NCI-H460 (cell line): ENCODE measurements at regions not wholly inside any gene's neighbourhood (a gene's known extent, or its start where the extent isn't known, plus 50 kb on each side); places are given as distances from the start of the nearest gene placed in this dataset.
"Not testable (repeated sequence)": the region's sequence is repeated elsewhere in the genome, so short reads cannot be mapped to it uniquely, and the experiment has no call there.

Source experiments
- DNase-seq: peaks from one replicate; pipeline ENCODE4 v3.0.0-alpha.2; 2016; ENCODE audit warnings: low read depth; ENCODE audit errors: extremely low read depth

- DNase-seq = no peak
These were observed 329.0 kb upstream of the TECRL start for GRCh38 chr4:64738240-64738639.

GRCh38 chr4:64737854-64738138 is 328.5 kb upstream of the TECRL start:
- DNase-seq = not testable (repeated sequence)

- DNase-seq = no peak
These were observed 328.0 kb upstream of the TECRL start for GRCh38 chr4:64737026-64737853.

GRCh38 chr4:64729561-64729960 is 320.3 kb upstream of the TECRL start:
- no peak for DNase-seq

- no peak for DNase-seq
These were observed 318.7 kb upstream of the TECRL start for GRCh38 chr4:64727960-64728359.

- not testable (repeated sequence) for DNase-seq
These were observed 318.1 kb upstream of the TECRL start for GRCh38 chr4:64727391-64727790.

- DNase-seq = no peak
These were observed 315.4 kb upstream of the TECRL start for GRCh38 chr4:64724689-64725088.

GRCh38 chr4:64721106-64721505 is 311.9 kb upstream of the TECRL start:
- DNase-seq = no peak

GRCh38 chr4:64718091-64718490 is 308.8 kb upstream of the TECRL start:
- no peak for DNase-seq

GRCh38 chr4:64715741-64716140 is 306.5 kb upstream of the TECRL start:
- DNase-seq = no peak

GRCh38 chr4:64713256-64713840 is 304.1 kb upstream of the TECRL start:
- DNase-seq = peak; percentile 17

GRCh38 chr4:64712590-64712989 is 303.3 kb upstream of the TECRL start:
- no peak for DNase-seq

- no peak for DNase-seq
These were observed 296.7 kb upstream of the TECRL start for GRCh38 chr4:64705989-64706388.

- DNase-seq = no peak
These were observed 288.9 kb upstream of the TECRL start for GRCh38 chr4:64698171-64698570.

GRCh38 chr4:64682946-64683345 is 273.7 kb upstream of the TECRL start:
- no peak for DNase-seq

- DNase-seq = no peak
These were observed 273.2 kb upstream of the TECRL start for GRCh38 chr4:64682481-64682880.

GRCh38 chr4:64673121-64673520 is 263.9 kb upstream of the TECRL start:
- DNase-seq = not testable (repeated sequence)

- DNase-seq = no peak
These were observed 261.4 kb upstream of the TECRL start for GRCh38 chr4:64670647-64671046.

GRCh38 chr4:64643841-64644240 is 234.6 kb upstream of the TECRL start:
- DNase-seq = no peak

GRCh38 chr4:64642936-64643335 is 233.7 kb upstream of the TECRL start:
- DNase-seq = no peak

- not testable (repeated sequence) for DNase-seq
These were observed 231.2 kb upstream of the TECRL start for GRCh38 chr4:64640402-64640801.

- no peak for DNase-seq
These were observed 216.2 kb upstream of the TECRL start for GRCh38 chr4:64625438-64625837.

GRCh38 chr4:64617800-64618199 is 208.6 kb upstream of the TECRL start:
- peak; percentile 30 for DNase-seq
